Lung (tissue), 11 donors: ENCODE measurements at regions not wholly inside any gene's neighbourhood (a gene's known extent, or its start where the extent isn't known, plus 50 kb on each side); places are given as distances from the start of the nearest gene placed in this dataset.

Experiments
- ATAC-seq: fragments of 200-7000 bp; cut with Tn5 transposase; one replicate; pipeline ENCODE4 v1.9.1; 2020; ENCODE audit warnings: moderate number of reproducible peaks; ENCODE audit not compliant: insufficient read depth, low FRiP score
- DNase-seq, 3 donors: peaks; one replicate each; pipeline ENCODE4 v3.0.0-alpha.2; 2013 to 2017
- H3K27ac ChIP-seq, 2 donors: one replicate each; pipeline ENCODE4 v1.5.1; 2013; ENCODE audit warnings: mild to moderate bottlenecking in 2 of 2, moderate library complexity in 2 of 2, control low read depth in 1 of 2, inconsistent platforms in 1 of 2, low read depth in 1 of 2, low read length in 1 of 2
- H3K27me3 ChIP-seq, 3 donors: one replicate each; pipeline ENCODE4 v1.5.1; 2013; ENCODE audit warnings: low read length in 2 of 3; ENCODE audit not compliant: control insufficient read depth in 3 of 3, insufficient read depth in 3 of 3
- H3K36me3 ChIP-seq, 4 donors: one replicate each; pipeline ENCODE4 v1.5.1; 2013; ENCODE audit warnings: low read length in 4 of 4, mild to moderate bottlenecking in 1 of 4, moderate library complexity in 1 of 4; ENCODE audit not compliant: control insufficient read depth in 4 of 4, insufficient read depth in 4 of 4
- H3K4me1 ChIP-seq, 5 donors: one replicate each; pipeline ENCODE4 v1.5.1; 2013; ENCODE audit warnings: low read length in 5 of 5, mild to moderate bottlenecking in 2 of 5, moderate library complexity in 1 of 5; ENCODE audit not compliant: control insufficient read depth in 5 of 5, insufficient read depth in 5 of 5
- H3K4me3 ChIP-seq: one replicate; pipeline ENCODE4 v1.5.1; 2013; ENCODE audit warnings: mild to moderate bottlenecking, control low read depth, moderate library complexity
- H3K9ac ChIP-seq, 2 donors: one replicate each; pipeline ENCODE4 v1.5.1; 2013; ENCODE audit warnings: low read length in 2 of 2, control low read depth in 1 of 2; ENCODE audit not compliant: insufficient read depth in 1 of 2
- H3K9me3 ChIP-seq, 4 donors: one replicate each; pipeline ENCODE4 v1.5.1; 2013; ENCODE audit warnings: low read length in 3 of 4, mild to moderate bottlenecking in 1 of 4, moderate library complexity in 1 of 4; ENCODE audit not compliant: control insufficient read depth in 4 of 4, insufficient read depth in 3 of 4
- WGBS, 2 donors: extraction: QIAGEN DNeasy Blood & Tissue Kit; methylation state at CpG; one replicate each; pipeline ENCODE4 v1.1.7; 2013; 5-methylcytosine and 5-hydroxymethylcytosine counted together
- TF ChIP-seq, protein P1 (sequence below): IDR thresholded peaks from 2 replicates; pipeline ENCODE4 v1.5.1; 2012; ENCODE audit warnings: mild to moderate bottlenecking; ENCODE audit errors: control extremely low read depth, extremely low read depth
- donor health status: control.
- donor health status: control.
- donor health status: Bipolar disorder and iron deficiency.
- donor health status: healthy.
- donor health status: DM: yes; HTN: yes; CAD: no.

DNA sequence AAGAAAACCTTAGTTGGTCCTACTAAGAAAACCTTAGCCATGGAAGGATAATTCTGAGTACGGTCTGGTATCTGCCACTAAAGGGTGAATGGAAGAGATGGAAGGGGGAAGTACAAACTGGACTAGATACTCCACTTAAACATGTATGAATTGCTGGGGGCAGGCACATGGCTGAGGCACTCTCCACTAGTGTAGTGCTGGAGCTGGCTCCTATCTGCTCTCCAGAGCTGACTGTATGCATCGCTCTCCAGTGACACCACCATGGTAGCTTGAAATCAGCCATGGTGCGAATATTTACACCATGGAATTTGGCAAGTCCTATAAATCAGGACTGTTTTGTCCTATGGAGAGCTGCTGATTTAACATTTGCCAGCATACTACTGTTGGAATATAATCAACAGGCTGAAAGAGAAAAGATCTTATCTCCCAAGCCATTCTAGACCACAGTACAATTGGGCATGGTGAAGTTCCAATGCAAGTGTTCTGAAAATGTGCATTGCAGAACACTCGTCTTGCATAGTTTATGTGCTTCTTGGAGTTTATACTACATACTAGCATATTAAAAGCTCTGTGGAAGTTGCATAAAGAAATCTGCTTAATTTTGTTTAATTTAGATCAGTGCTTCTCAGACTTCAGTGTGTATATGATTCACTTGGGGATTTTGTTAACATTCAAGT lies 277.4 kb downstream of the TDRD15 start:
- TF ChIP-seq, protein P1, sequence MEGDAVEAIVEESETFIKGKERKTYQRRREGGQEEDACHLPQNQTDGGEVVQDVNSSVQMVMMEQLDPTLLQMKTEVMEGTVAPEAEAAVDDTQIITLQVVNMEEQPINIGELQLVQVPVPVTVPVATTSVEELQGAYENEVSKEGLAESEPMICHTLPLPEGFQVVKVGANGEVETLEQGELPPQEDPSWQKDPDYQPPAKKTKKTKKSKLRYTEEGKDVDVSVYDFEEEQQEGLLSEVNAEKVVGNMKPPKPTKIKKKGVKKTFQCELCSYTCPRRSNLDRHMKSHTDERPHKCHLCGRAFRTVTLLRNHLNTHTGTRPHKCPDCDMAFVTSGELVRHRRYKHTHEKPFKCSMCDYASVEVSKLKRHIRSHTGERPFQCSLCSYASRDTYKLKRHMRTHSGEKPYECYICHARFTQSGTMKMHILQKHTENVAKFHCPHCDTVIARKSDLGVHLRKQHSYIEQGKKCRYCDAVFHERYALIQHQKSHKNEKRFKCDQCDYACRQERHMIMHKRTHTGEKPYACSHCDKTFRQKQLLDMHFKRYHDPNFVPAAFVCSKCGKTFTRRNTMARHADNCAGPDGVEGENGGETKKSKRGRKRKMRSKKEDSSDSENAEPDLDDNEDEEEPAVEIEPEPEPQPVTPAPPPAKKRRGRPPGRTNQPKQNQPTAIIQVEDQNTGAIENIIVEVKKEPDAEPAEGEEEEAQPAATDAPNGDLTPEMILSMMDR: no peak
- H3K27me3 ChIP-seq: no peaks in the 10 kb centered on the region
- H3K4me3 ChIP-seq: no peak overlapping the region
- H3K27ac ChIP-seq: no peak overlapping the region
- no peak for DNase-seq
- no peaks in the 10 kb centered on the region for H3K9me3 ChIP-seq
- no peaks in the 10 kb centered on the region for H3K36me3 ChIP-seq
- WGBS, 2 donors: 95% methylated on average over 4 of the region's 4 CpGs
- no peaks in the 10 kb centered on the region for H3K4me1 ChIP-seq
- no peak for ATAC-seq
- no peak overlapping the region for H3K9ac ChIP-seq

GRCh38 chr2:21404137-21404536 lies 280.4 kb downstream of the TDRD15 start:
- H3K4me3 ChIP-seq: no peak overlapping the region
- TF ChIP-seq, protein P1: no peak
- no peak for DNase-seq
- no peak for ATAC-seq
- H3K4me1 ChIP-seq: no peaks in the 10 kb centered on the region
- WGBS, 2 donors: 63 to 80% methylated on average over 4 of the region's 4 CpGs
- H3K36me3 ChIP-seq: no peaks in the 10 kb centered on the region
- H3K27me3 ChIP-seq: no peaks in the 10 kb centered on the region
- H3K9me3 ChIP-seq: no peaks in the 10 kb centered on the region
- no peak overlapping the region for H3K9ac ChIP-seq
- no peak overlapping the region for H3K27ac ChIP-seq

DNA sequence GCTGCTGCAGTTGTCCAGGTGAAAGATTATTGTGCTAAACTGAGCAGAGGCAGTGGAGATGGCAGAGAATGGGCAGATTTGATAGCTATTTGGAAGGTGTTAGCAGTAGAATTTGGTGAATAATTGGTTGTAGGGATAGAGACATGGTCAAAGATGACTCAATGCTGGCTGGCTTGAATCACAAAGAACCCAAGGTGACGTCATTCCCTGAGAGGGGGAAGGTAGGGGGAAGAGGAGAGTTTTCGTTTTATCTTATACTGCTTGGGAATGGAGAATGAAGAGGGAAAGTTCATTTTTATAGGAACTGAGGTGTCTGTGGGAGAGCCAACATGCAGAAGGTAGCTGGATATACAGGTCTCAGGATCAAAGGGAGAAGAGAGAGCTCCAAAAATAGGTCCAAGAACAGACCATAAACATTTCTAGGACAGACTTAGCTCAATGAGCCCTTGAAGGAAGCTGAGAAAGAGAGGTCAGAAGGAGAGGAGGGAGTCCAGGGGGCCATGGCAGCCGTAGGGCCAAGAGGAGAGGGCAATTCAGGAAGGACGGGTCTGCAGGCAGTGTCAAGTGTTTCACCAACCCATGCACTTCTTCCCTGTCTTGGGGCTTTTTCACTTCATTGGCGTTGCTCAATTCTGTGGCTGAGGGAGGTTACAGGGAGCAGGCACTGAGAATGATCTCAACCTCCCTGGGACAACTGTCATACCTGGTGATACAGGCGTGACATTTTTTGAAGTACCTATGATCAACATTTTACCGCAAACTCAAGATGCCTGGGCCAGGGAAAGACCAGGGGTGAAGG lies 281.3 kb downstream of the TDRD15 start:
- H3K27me3 ChIP-seq: no peaks in the 10 kb centered on the region
- DNase-seq (no peak), ATAC-seq (no peak)
- no peaks in the 10 kb centered on the region for H3K36me3 ChIP-seq
- H3K9ac ChIP-seq: no peak overlapping the region
- no peak overlapping the region for H3K4me3 ChIP-seq
- WGBS, 2 donors: 72 to 85% methylated on average over 7 of the region's 7 CpGs
- H3K9me3 ChIP-seq: no peaks in the 10 kb centered on the region
- TF ChIP-seq, protein P1: no peak
- no peak overlapping the region for H3K27ac ChIP-seq
- H3K4me1 ChIP-seq: no peaks in the 10 kb centered on the region
